Mammary epithelial cell (primary cell): ENCODE measurements at regions not wholly inside any gene's neighbourhood (a gene's known extent, or its start where the extent isn't known, plus 50 kb on each side); places are given as distances from the start of the nearest gene placed in this dataset.

ENCODE experiments used
- EZH2 ChIP-seq: IDR thresholded peaks from 2 replicates; pipeline ENCODE4 v1.6.1; 2012; ENCODE audit warnings: low read length, inconsistent platforms, borderline replicate concordance
- TF ChIP-seq, protein P1 (sequence below), 2 donors: IDR thresholded peaks in 1 of 2; conservative IDR thresholded peaks in 1 of 2; 2 replicates each; pipeline ENCODE4 v1.5.1; 2011 to 2012; ENCODE audit warnings: inconsistent platforms in 2 of 2, low read length in 2 of 2, mild to moderate bottlenecking in 2 of 2, control low read depth in 1 of 2, low read depth in 1 of 2; ENCODE audit not compliant: insufficient read depth in 1 of 2; ENCODE audit errors: extremely low read depth in 1 of 2

DNA sequence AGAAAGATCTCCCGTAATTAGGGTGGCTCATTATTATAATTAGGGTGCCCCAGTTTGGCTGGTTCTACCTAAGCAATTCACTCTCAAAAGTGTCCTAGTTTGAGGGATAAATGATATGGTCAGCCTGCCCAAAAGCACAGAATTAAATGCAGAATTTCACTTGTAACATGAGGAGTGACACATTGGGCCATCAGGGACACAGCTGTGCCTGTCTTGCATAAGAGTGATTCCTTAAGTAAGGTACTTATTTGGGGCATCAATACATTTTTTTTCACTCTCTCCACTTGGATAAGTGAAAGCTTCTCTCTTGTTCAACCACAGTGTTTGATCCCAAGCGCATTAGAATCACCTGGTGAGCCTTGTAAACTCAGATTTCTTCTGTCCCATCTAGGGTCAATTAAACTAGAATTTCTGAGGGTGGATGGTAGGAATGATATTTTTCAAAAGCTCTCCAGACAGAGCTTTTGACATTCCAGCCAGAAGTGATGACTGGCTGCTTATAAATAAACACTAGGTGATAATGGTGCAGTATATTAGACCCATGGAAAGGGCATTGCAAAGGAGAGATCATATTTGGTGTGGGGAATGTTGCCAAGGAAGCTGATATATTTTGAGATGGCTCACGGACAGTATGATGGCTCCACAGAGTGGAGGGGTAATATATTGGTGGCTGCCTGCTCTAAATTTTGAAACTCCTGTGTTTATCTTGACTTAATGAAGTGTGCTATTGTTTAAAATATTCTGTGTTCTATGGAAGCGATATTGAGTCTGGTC is 458.1 kb upstream of the RASGRP1 start:
- TF ChIP-seq, protein P1, sequence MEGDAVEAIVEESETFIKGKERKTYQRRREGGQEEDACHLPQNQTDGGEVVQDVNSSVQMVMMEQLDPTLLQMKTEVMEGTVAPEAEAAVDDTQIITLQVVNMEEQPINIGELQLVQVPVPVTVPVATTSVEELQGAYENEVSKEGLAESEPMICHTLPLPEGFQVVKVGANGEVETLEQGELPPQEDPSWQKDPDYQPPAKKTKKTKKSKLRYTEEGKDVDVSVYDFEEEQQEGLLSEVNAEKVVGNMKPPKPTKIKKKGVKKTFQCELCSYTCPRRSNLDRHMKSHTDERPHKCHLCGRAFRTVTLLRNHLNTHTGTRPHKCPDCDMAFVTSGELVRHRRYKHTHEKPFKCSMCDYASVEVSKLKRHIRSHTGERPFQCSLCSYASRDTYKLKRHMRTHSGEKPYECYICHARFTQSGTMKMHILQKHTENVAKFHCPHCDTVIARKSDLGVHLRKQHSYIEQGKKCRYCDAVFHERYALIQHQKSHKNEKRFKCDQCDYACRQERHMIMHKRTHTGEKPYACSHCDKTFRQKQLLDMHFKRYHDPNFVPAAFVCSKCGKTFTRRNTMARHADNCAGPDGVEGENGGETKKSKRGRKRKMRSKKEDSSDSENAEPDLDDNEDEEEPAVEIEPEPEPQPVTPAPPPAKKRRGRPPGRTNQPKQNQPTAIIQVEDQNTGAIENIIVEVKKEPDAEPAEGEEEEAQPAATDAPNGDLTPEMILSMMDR (conservative IDR thresholded peaks at IDR 0.05 in 1 of 2, IDR thresholded peaks at IDR 0.05 in 1 of 2; ENCODE audit: extremely low read depth in 1 of 2, insufficient read depth in 1 of 2, low read depth in 1 of 2, low read length in 2 of 2) = no peak
- no peak for TF ChIP-seq EZH2
